Nephron (organoid): ENCODE measurements at regions not wholly inside any gene's neighbourhood (a gene's known extent, or its start where the extent isn't known, plus 50 kb on each side); places are given as distances from the start of the nearest gene placed in this dataset.
A peak's percentile ranks its signal among the peaks of the same experiment; 100 is the strongest.

Experiments
- H3K27ac Mint-ChIP-seq, 3 experiments: 2 replicates each; pipeline ENCODE4 v1.8.0; 2020; ENCODE audit warnings: mixed read lengths in 3 of 3, mild to moderate bottlenecking in 2 of 3, moderate library complexity in 1 of 3
- H3K27me3 Mint-ChIP-seq: 2 replicates; pipeline ENCODE4 v1.8.0; 2021; ENCODE audit warnings: low read depth, mild to moderate bottlenecking, moderate library complexity, mixed read lengths
- H3K36me3 Mint-ChIP-seq: 2 replicates; pipeline ENCODE4 v1.8.0; 2020; ENCODE audit warnings: low read depth, mixed read lengths
- H3K4me1 Mint-ChIP-seq: 2 replicates; pipeline ENCODE4 v1.8.0; 2020; ENCODE audit warnings: mixed read lengths
- H3K4me3 Mint-ChIP-seq, 3 experiments: 2 replicates each; pipeline ENCODE4 v1.8.0; 2020; ENCODE audit warnings: mild to moderate bottlenecking in 3 of 3, mixed read lengths in 3 of 3, moderate library complexity in 2 of 3
- H3K9me3 Mint-ChIP-seq: 2 replicates; pipeline ENCODE4 v1.8.0; 2020; ENCODE audit warnings: mixed read lengths
- TF ChIP-seq, protein P1 (sequence below), 3 experiments: fragments of 200-600 bp; sonication (generic); IDR thresholded peaks; one replicate each; pipeline ENCODE4 v1.5.0; 2021; ENCODE audit warnings: antibody characterized with exemption in 3 of 3; ENCODE audit not compliant: unreplicated experiment in 3 of 3

DNA sequence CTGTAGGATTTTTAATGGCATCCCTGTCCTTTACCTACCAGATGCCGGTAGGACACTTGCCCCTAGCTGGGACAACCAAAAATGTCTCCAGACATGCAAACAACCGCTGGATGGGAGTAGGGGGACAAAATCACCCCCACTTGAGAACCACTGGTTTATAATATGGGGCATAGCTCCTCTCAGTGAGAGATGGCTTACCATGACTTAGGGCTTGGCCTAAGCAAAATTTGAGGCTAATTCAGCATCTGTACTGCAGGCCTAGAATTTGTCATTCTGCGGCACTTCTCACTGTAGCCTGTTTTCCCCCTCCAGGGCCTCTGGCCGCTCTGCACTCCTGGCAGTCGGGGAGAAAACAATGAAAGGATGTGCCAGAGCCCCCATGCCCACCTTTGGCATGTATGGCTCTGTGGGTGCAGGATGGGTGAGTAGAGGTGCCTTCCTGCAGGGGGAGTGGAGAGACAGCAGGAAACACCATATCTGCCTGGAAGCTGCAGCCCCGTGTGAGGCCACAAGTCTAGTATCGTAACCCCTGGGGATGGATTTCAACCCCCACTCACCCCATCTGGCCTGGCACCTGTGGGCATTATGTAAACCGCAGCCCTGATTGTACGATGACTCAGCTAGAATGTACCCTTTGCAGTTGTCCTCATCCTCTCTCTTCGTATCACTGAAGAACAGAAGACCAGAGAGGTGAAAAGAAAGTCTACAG lies 268.1 kb downstream of the SOX9 start:
- H3K36me3 Mint-ChIP-seq, result no peaks in the 10 kb centered on the region
- peaks cover 34% of the 10 kb centered on the region for H3K4me1 Mint-ChIP-seq
- H3K9me3 Mint-ChIP-seq, result peaks cover 4% of the 10 kb centered on the region
- no peak overlapping the region for H3K4me3 Mint-ChIP-seq
- TF ChIP-seq, protein P1, sequence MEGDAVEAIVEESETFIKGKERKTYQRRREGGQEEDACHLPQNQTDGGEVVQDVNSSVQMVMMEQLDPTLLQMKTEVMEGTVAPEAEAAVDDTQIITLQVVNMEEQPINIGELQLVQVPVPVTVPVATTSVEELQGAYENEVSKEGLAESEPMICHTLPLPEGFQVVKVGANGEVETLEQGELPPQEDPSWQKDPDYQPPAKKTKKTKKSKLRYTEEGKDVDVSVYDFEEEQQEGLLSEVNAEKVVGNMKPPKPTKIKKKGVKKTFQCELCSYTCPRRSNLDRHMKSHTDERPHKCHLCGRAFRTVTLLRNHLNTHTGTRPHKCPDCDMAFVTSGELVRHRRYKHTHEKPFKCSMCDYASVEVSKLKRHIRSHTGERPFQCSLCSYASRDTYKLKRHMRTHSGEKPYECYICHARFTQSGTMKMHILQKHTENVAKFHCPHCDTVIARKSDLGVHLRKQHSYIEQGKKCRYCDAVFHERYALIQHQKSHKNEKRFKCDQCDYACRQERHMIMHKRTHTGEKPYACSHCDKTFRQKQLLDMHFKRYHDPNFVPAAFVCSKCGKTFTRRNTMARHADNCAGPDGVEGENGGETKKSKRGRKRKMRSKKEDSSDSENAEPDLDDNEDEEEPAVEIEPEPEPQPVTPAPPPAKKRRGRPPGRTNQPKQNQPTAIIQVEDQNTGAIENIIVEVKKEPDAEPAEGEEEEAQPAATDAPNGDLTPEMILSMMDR (IDR thresholded peaks at IDR 0.05; ENCODE audit: unreplicated experiment in 3 of 3), result no peak
- no peak overlapping the region for H3K27ac Mint-ChIP-seq
- peaks cover 28% of the 10 kb centered on the region for H3K27me3 Mint-ChIP-seq

DNA sequence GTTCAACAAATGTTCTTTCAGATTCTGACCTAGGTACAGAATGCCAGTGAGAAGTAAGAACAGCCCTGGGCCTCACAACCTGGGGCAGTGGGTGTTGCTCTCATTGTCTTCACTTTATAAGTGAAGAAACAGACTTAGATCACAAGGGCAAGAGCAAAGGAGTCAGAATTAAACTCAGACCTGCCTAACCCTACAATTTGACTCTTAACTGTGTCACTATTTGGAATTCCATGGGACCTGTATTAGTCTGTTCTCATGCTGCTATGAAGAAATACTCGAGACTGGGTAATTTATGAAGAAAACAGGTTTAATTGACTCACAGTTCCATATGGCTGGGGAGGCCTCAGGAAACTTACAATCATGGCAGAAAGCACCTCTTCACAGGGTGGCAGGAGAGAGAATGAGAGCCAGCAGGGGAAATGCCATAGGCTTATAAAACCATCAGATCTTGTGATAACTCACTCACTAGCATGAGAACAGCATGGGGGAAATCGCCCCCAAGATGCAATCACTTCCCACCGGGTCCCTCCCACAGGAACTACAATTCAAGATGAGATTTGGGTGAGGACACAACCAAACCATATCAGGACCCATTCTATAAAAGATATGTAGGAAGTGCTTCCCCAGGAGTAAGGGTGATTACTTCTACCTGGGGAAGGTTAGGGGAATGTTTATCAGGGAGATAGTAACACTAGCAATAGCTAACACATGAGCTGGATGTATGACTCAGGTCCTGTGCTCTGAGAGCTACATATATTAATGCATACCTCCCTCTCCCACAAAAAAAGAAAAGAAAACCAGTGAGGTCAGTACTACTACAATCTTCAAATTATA lies 270.1 kb downstream of the SOX9 start:
- H3K27ac Mint-ChIP-seq, result no peak overlapping the region
- peaks cover 40% of the 10 kb centered on the region for H3K27me3 Mint-ChIP-seq
- H3K9me3 Mint-ChIP-seq, result peaks cover 4% of the 10 kb centered on the region
- peaks cover 26% of the 10 kb centered on the region for H3K4me1 Mint-ChIP-seq
- H3K36me3 Mint-ChIP-seq, result no peaks in the 10 kb centered on the region
- TF ChIP-seq, protein P1 (IDR thresholded peaks at IDR 0.05; ENCODE audit: unreplicated experiment in 3 of 3), result no peak
- H3K4me3 Mint-ChIP-seq, result no peak overlapping the region

DNA sequence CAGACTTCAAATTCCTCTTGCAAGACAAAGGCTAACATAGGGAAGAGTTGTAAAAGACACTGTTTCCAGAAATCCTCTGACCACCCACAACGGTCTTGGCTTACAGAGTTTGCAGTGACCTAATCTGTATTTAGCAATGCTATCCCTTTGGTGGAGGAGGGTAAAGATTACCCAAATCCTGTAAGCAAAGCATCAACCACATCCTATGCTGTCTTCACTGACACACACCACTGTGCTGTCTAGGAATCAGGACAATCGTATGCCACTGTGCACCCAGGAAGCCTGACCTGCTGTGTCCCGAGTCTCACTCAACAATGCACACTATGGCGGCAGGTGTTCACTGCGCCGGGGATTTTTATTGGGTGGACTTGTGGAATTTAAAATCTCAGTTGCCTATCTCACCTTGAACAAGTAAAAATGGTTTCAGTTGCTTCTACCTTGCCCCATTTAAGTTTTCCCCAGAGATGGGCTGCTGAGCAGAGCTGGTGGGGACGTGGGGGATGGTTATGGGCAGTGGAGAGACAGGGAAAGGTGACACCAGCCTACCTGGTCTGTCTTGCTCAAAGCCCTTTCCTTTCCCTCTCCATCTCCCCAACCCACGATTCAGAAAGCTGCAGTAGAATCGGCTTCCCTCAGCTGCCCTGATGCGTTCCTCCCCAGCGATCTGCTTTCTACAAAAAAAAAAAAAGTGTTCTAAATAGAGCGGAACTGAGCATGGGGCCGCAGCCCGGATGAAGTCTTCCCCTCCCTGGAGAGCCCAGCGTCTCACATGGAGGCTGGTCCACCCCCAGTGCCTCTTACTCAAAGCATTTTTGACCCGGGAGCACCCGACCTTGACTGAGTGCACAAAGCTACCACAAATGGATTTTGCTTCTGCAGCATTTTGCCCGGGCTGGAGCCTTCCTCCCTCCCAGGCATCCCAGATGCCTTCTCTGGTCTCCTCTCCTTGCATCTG lies 271.5 kb downstream of the SOX9 start:
- peaks cover 17% of the 10 kb centered on the region for H3K4me1 Mint-ChIP-seq
- peaks cover 30% of the 10 kb centered on the region for H3K27me3 Mint-ChIP-seq
- TF ChIP-seq, protein P1 (IDR thresholded peaks at IDR 0.05; ENCODE audit: unreplicated experiment in 3 of 3), result no peak
- H3K27ac Mint-ChIP-seq, result peak overlapping the region; percentile 48 to 88 (median 63)
- peak overlapping the region in 1 of 3 experiments; percentile 30 for H3K4me3 Mint-ChIP-seq
- no peaks in the 10 kb centered on the region for H3K36me3 Mint-ChIP-seq
- H3K9me3 Mint-ChIP-seq, result peaks cover 4% of the 10 kb centered on the region

DNA sequence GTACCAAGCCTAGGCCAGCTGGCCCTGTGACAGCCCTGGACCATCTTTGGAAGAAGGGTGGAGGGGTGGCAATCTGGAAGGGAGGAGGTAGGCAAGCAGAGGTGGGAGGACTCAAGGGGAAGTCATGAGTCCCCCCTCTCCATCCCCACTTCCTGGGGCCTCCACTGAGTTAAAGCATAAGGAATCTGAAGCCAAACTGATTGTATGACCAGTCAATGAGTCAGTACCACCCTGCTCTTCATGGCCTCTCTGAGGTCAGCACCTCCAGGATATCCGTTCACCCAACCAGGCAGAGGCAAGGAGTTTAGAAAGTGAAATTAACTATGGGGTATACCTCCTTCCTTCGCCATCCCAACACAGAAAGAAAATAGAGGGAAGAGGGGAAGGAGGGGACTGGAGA lies 272.7 kb downstream of the SOX9 start:
- TF ChIP-seq, protein P1 (IDR thresholded peaks at IDR 0.05; ENCODE audit: unreplicated experiment in 3 of 3), result no peak
- H3K27ac Mint-ChIP-seq, result peak overlapping the region in 2 of 3 experiments; percentile 13 to 22
- no peaks in the 10 kb centered on the region for H3K9me3 Mint-ChIP-seq
- H3K27me3 Mint-ChIP-seq, result peaks cover 32% of the 10 kb centered on the region
- peaks cover 11% of the 10 kb centered on the region for H3K4me1 Mint-ChIP-seq
- H3K4me3 Mint-ChIP-seq, result no peak overlapping the region
- H3K36me3 Mint-ChIP-seq, result no peaks in the 10 kb centered on the region

DNA sequence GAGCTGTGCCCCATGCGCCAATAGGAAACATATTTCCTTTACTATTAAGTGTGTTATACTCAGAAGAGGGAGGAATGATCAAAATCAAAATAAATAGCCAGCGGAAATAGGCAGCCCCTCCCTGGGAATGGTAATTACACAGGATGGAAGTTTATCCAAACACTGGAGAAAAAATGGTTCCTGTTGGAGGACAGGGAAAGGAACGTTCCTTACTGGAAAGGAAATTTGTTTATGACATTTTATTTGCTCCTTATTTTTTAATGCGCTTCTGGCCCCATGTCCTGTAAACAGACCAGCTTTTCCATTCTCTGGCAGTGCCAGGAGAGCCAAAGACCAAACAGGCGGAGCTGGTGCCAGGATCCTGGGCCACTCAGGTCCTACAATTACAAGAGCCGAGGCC lies 273.7 kb downstream of the SOX9 start:
- H3K36me3 Mint-ChIP-seq, result no peaks in the 10 kb centered on the region
- no peak overlapping the region for H3K4me3 Mint-ChIP-seq
- TF ChIP-seq, protein P1 (IDR thresholded peaks at IDR 0.05; ENCODE audit: unreplicated experiment in 3 of 3), result no peak
- H3K9me3 Mint-ChIP-seq, result no peaks in the 10 kb centered on the region
- peaks cover 36% of the 10 kb centered on the region for H3K27me3 Mint-ChIP-seq
- H3K4me1 Mint-ChIP-seq, result peaks cover 11% of the 10 kb centered on the region
- peak overlapping the region in 2 of 3 experiments; percentile 5 to 29 for H3K27ac Mint-ChIP-seq
